ENCODE measurements at regions not wholly inside any gene's neighbourhood (a gene's known extent, or its start where the extent isn't known, plus 50 kb on each side); places are given as distances from the start of the nearest gene placed in this dataset.

DNA sequence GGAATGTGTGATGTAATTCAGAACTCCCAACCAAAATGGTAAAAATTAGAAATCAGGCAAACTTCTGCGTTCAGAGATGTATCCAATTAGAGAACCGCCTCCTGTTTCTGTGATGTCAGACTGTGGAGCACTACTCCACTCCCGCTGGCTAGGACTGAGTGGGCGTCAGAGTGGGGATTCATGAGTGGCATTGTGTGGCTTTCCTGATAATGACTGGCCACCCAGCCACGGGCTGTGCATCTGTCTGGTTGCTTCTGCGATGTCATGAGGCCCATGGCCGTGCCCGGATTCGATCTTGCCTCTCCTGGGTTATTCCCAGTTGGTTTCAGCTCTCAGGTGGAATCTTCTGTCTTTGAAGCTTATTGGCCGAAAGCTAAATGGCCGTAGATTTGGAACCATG is 87.1 kb upstream of the KCNA1 start:
- CTCF ChIA-PET: interaction anchor here (1.1 kb wide), 1 partner anchor 33 kb away, joined by 4 read pairs; no protein-coding TSS in a partner anchor
- POLR2A ChIA-PET: no interaction called here
- no peaks in the 10 kb centered on the region for H3K27me3 ChIP-seq (replicated peaks in 2 of 5; ENCODE audit: control insufficient read depth in 4 of 5, insufficient read depth in 5 of 5, low read length in 4 of 5)
- no peak overlapping the region for H3K27ac ChIP-seq (ENCODE audit: insufficient read depth in 1 of 2, low read depth in 1 of 2, low read length in 2 of 2, poor library complexity in 1 of 2, severe bottlenecking in 2 of 2)
- H3K9me3 ChIP-seq (ENCODE audit: control extremely low read depth in 1 of 5, control insufficient read depth in 4 of 5, insufficient read depth in 2 of 5, low read depth in 1 of 5, low read length in 4 of 5): no peaks in the 10 kb centered on the region
- H3K4me1 ChIP-seq (ENCODE audit: control extremely low read depth in 1 of 4, control insufficient read depth in 4 of 4, insufficient read depth in 4 of 4, low read length in 3 of 4): peaks cover 25 to 89% (median 59%) of the 10 kb centered on the region in 4 experiments
- no peak overlapping the region for H3K4me3 ChIP-seq (ENCODE audit: control insufficient read depth in 1 of 7, extremely low read depth in 1 of 7, insufficient read depth in 4 of 7, low read depth in 2 of 7, low read length in 6 of 7)
- DNase-seq: no peak
- H3K36me3 ChIP-seq (ENCODE audit: control insufficient read depth in 4 of 4, insufficient read depth in 4 of 4, low read length in 3 of 4): no peaks in the 10 kb centered on the region
- WGBS (ENCODE audit: insufficient coverage): 96% methylated on average over 10 of the region's 11 CpGs

DNA sequence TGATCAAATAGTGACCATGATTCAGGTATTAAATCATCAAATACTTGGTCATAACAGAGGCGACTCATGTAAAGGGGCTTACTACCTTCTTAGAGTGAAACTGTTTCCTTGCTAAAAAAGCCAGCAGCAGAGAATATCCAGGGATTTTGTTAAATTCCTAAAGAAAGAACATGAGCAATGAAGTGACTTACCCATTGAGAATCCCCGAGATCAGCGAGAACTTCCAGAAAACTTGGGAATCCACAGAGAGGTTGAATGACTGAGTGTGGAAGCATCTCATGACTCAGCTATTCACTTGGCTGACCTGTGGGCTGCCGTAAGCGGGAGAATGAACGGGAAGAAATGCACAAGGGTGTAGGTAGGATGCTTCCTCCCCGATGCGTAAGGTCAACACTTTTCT is 85.3 kb upstream of the KCNA1 start:
- Histone ChIP-seq H3K36me3 (ENCODE audit: control insufficient read depth in 4 of 4, insufficient read depth in 4 of 4, low read length in 3 of 4) (no peaks in the 10 kb centered on the region), H3K27me3 (replicated peaks in 2 of 5; ENCODE audit: control insufficient read depth in 4 of 5, insufficient read depth in 5 of 5, low read length in 4 of 5) (no peaks in the 10 kb centered on the region), H3K9me3 (ENCODE audit: control extremely low read depth in 1 of 5, control insufficient read depth in 4 of 5, insufficient read depth in 2 of 5, low read depth in 1 of 5, low read length in 4 of 5) (no peaks in the 10 kb centered on the region), H3K4me1 (ENCODE audit: control extremely low read depth in 1 of 4, control insufficient read depth in 4 of 4, insufficient read depth in 4 of 4, low read length in 3 of 4) (peaks cover 39 to 93% (median 68%) of the 10 kb centered on the region in 4 experiments), H3K27ac (ENCODE audit: insufficient read depth in 1 of 2, low read depth in 1 of 2, low read length in 2 of 2, poor library complexity in 1 of 2, severe bottlenecking in 2 of 2) (no peak overlapping the region), H3K4me3 (ENCODE audit: control insufficient read depth in 1 of 7, extremely low read depth in 1 of 7, insufficient read depth in 4 of 7, low read depth in 2 of 7, low read length in 6 of 7) (no peak overlapping the region)
- no peak for DNase-seq
- ChIA-PET CTCF (no interaction called here), POLR2A (no interaction called here)
- 97% methylated on average over 4 of the region's 8 CpGs for WGBS (ENCODE audit: insufficient coverage)

DNA sequence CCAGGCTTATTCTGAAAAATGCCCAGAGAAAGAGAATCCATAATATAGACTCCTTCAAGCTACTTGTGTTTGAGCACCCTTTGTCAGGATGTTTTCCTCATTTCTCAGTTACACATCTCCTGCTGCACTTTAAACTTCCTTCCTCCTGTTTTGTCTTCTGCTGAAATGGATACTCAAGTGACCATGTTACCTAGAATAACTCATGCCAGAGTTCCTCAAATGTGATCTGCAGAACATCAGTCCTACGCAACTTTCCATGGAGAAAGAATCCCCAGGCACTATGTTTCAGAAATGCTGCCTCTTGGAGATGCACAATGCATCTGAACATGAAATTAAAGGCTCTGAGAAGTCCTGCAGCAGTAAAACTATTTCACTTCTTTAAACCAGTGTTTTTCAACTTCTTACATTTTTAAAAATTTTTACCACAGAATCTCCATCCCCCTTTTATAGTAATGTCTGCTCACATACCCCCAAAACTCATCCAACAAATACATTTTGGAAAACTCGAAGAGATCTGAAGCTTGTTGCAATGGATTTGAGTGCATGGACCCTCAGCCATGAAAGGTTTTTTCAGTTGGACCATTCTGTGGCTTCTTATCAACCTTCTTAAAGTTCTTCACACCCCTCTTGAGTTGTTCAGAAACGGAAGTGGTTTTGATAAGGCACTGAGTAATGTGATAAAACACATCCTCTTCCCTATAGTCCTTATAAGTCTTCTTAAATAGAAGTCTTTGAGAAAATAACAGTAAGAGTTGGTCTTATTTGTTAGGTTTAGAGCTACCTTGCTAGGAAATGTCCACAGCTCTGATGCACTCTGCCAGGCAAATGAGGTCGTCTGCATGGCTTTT is 84.5 kb upstream of the KCNA1 start:
- CTCF ChIA-PET: interaction anchor here (0.6 to 1.0 kb wide), 2 partner anchors 21 to 32 kb away, joined by 3 to 7 read pairs; no protein-coding TSS in a partner anchor
- Histone ChIP-seq H3K27ac (ENCODE audit: insufficient read depth in 1 of 2, low read depth in 1 of 2, low read length in 2 of 2, poor library complexity in 1 of 2, severe bottlenecking in 2 of 2) (no peak overlapping the region), H3K9me3 (ENCODE audit: control extremely low read depth in 1 of 5, control insufficient read depth in 4 of 5, insufficient read depth in 2 of 5, low read depth in 1 of 5, low read length in 4 of 5) (no peaks in the 10 kb centered on the region), H3K4me1 (ENCODE audit: control extremely low read depth in 1 of 4, control insufficient read depth in 4 of 4, insufficient read depth in 4 of 4, low read length in 3 of 4) (peaks cover 43 to 93% (median 69%) of the 10 kb centered on the region in 4 experiments), H3K4me3 (ENCODE audit: control insufficient read depth in 1 of 7, extremely low read depth in 1 of 7, insufficient read depth in 4 of 7, low read depth in 2 of 7, low read length in 6 of 7) (no peak overlapping the region), H3K36me3 (ENCODE audit: control insufficient read depth in 4 of 4, insufficient read depth in 4 of 4, low read length in 3 of 4) (no peaks in the 10 kb centered on the region), H3K27me3 (replicated peaks in 2 of 5; ENCODE audit: control insufficient read depth in 4 of 5, insufficient read depth in 5 of 5, low read length in 4 of 5) (no peaks in the 10 kb centered on the region)
- peak; percentile 66 to 86 (median 74) for DNase-seq
- 29% methylated on average over 3 of the region's 4 CpGs for WGBS (ENCODE audit: insufficient coverage)
- POLR2A ChIA-PET: interaction anchor here (0.6 to 1.0 kb wide), 2 partner anchors 17 to 127 kb away, joined by 3 read pairs; no protein-coding TSS in a partner anchor

DNA sequence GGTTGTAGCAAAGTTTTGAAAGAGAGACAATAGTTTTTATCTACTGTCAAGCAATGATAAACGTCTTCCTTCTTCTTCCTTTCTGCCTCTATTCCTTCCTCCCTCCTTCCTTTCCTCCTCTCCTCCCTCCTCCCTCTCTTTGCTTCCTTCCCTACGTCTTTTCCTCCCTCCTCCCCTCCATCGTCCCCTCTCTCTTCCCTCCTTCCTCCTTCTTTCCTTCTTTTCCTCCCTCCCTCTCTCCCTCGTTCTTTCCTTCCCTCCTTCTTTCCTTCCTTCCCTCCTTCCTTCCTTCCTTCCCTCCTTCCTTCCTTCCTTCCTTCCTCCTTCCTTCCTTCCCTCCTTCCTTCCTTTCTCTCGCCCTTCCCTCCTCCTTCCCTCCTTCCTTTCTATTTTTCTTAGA is 82.8 kb upstream of the KCNA1 start:
- no peaks in the 10 kb centered on the region for H3K36me3 ChIP-seq (ENCODE audit: control insufficient read depth in 4 of 4, insufficient read depth in 4 of 4, low read length in 3 of 4)
- H3K27me3 ChIP-seq (replicated peaks in 2 of 5; ENCODE audit: control insufficient read depth in 4 of 5, insufficient read depth in 5 of 5, low read length in 4 of 5): no peaks in the 10 kb centered on the region
- H3K4me1 ChIP-seq (ENCODE audit: control extremely low read depth in 1 of 4, control insufficient read depth in 4 of 4, insufficient read depth in 4 of 4, low read length in 3 of 4): peaks cover 37 to 88% (median 64%) of the 10 kb centered on the region in 4 experiments
- H3K27ac ChIP-seq (ENCODE audit: insufficient read depth in 1 of 2, low read depth in 1 of 2, low read length in 2 of 2, poor library complexity in 1 of 2, severe bottlenecking in 2 of 2): no peak overlapping the region
- CTCF ChIA-PET: no interaction called here
- POLR2A ChIA-PET: no interaction called here
- DNase-seq: no peak
- WGBS (ENCODE audit: insufficient coverage): 78% methylated on average over 4 of the region's 5 CpGs
- H3K4me3 ChIP-seq (ENCODE audit: control insufficient read depth in 1 of 7, extremely low read depth in 1 of 7, insufficient read depth in 4 of 7, low read depth in 2 of 7, low read length in 6 of 7): no peak overlapping the region
- no peaks in the 10 kb centered on the region for H3K9me3 ChIP-seq (ENCODE audit: control extremely low read depth in 1 of 5, control insufficient read depth in 4 of 5, insufficient read depth in 2 of 5, low read depth in 1 of 5, low read length in 4 of 5)

DNA sequence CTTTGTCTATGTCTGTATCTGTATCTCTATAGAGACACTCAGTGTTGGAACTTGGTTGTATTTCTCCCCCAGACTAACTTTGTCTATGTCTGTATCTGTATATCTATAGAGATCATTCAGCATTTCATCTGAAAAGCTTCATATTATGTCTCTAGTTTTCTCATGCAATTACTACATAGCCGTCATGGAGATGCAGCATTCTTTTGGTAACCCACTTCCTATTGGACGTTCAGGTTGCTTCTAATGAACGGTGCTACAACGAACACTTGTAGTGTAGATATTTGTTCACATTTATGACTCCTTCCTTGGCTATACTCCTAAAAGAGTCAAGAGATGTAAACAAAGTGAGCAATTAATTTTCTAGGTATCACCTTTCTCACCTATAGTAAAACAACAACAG is 81.5 kb upstream of the KCNA1 start:
- Histone ChIP-seq H3K9me3 (ENCODE audit: control extremely low read depth in 1 of 5, control insufficient read depth in 4 of 5, insufficient read depth in 2 of 5, low read depth in 1 of 5, low read length in 4 of 5) (peaks cover 0 to 1% (median 0%) of the 10 kb centered on the region in 5 experiments), H3K27ac (ENCODE audit: insufficient read depth in 1 of 2, low read depth in 1 of 2, low read length in 2 of 2, poor library complexity in 1 of 2, severe bottlenecking in 2 of 2) (no peak overlapping the region), H3K36me3 (ENCODE audit: control insufficient read depth in 4 of 4, insufficient read depth in 4 of 4, low read length in 3 of 4) (no peaks in the 10 kb centered on the region), H3K4me1 (ENCODE audit: control extremely low read depth in 1 of 4, control insufficient read depth in 4 of 4, insufficient read depth in 4 of 4, low read length in 3 of 4) (peaks cover 37 to 78% (median 60%) of the 10 kb centered on the region in 4 experiments), H3K4me3 (ENCODE audit: control insufficient read depth in 1 of 7, extremely low read depth in 1 of 7, insufficient read depth in 4 of 7, low read depth in 2 of 7, low read length in 6 of 7) (peak overlapping the region in 1 of 7 experiments; percentile 19), H3K27me3 (replicated peaks in 2 of 5; ENCODE audit: control insufficient read depth in 4 of 5, insufficient read depth in 5 of 5, low read length in 4 of 5) (no peaks in the 10 kb centered on the region)
- WGBS (ENCODE audit: insufficient coverage): 0% methylated on average over 1 of the region's 4 CpGs
- CTCF ChIA-PET: interaction anchor here (0.8 to 1.1 kb wide), 3 partner anchors 9 to 256 kb away, joined by 3 read pairs; no protein-coding TSS in a partner anchor
- POLR2A ChIA-PET: interaction anchor here (0.7 kb wide), 1 partner anchor 18 kb away, joined by 3 read pairs; no protein-coding TSS in a partner anchor
- peak in 2 of 3 donors; percentile 42 to 49 for DNase-seq

DNA sequence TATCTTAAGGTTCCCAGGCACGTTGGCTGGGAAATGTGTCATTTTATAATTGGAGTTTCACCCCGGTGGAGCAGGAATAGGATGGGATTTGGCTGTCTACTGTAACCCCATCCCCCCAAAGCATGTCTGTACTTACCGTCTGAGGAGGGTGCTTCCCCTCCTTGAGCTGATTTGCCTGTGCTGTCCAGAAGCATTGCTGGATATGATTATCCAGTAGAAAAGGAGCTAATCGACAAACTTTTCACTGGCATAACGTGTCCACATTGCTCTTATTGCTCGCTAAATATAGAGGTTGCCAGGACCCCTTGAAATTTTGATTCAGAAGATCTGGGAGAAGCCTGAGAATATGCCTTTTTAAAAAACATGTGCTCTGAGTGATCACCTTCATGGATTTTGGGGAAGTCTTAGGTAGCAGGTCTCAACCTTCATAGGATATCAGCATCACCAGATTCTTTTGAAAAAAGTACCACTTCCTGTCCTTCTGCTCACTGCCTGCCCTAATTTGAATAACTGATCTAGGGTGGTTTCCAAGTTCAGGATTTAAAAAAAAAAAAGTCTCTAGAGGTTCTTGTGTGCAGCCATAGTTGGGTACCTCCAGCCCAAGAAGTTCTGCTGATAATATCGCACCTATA is 80.4 kb upstream of the KCNA1 start:
- H3K27me3 ChIP-seq (replicated peaks in 2 of 5; ENCODE audit: control insufficient read depth in 4 of 5, insufficient read depth in 5 of 5, low read length in 4 of 5): no peaks in the 10 kb centered on the region
- peak overlapping the region in 5 of 7 experiments; percentile 12 to 62 (median 41) for H3K4me3 ChIP-seq (ENCODE audit: control insufficient read depth in 1 of 7, extremely low read depth in 1 of 7, insufficient read depth in 4 of 7, low read depth in 2 of 7, low read length in 6 of 7)
- H3K36me3 ChIP-seq (ENCODE audit: control insufficient read depth in 4 of 4, insufficient read depth in 4 of 4, low read length in 3 of 4): no peaks in the 10 kb centered on the region
- H3K4me1 ChIP-seq (ENCODE audit: control extremely low read depth in 1 of 4, control insufficient read depth in 4 of 4, insufficient read depth in 4 of 4, low read length in 3 of 4): peaks cover 37 to 71% (median 57%) of the 10 kb centered on the region in 4 experiments
- CTCF ChIA-PET: interaction anchor here (0.6 to 1.6 kb wide), 7 partner anchors 8 to 30 kb away, joined by 3 to 5 read pairs (median 3); no protein-coding TSS in a partner anchor
- peak overlapping the region; percentile 12 to 27 for H3K27ac ChIP-seq (ENCODE audit: insufficient read depth in 1 of 2, low read depth in 1 of 2, low read length in 2 of 2, poor library complexity in 1 of 2, severe bottlenecking in 2 of 2)
- peaks cover 0 to 5% (median 0%) of the 10 kb centered on the region in 5 experiments for H3K9me3 ChIP-seq (ENCODE audit: control extremely low read depth in 1 of 5, control insufficient read depth in 4 of 5, insufficient read depth in 2 of 5, low read depth in 1 of 5, low read length in 4 of 5)
- peak; percentile 80 to 97 (median 95) for DNase-seq
- WGBS (ENCODE audit: insufficient coverage): 0% methylated on average over 7 of the region's 7 CpGs
- POLR2A ChIA-PET: no interaction called here
